Upper lobe of right lung (tissue), 1 donor: ENCODE measurements at regions not wholly inside any gene's neighbourhood (a gene's known extent, or its start where the extent isn't known, plus 50 kb on each side); places are given as distances from the start of the nearest gene placed in this dataset.
"Not testable (repeated sequence)": the region's sequence is repeated elsewhere in the genome, so short reads cannot be mapped to it uniquely, and the experiment has no call there.

Source experiments
- ATAC-seq: fragments of 200-7000 bp; cut with Tn5 transposase; one replicate; pipeline ENCODE4 v1.9.1; 2020; ENCODE audit warnings: mild to moderate bottlenecking, moderate library complexity
- DNase-seq: peaks from one replicate; pipeline ENCODE4 v3.0.0-alpha.2; 2020
- H3K27ac ChIP-seq: fragments of 200-600 bp; one replicate; pipeline ENCODE4 v1.8.0; 2022
- H3K27me3 ChIP-seq: fragments of 200-600 bp; one replicate; pipeline ENCODE4 v1.8.0; 2022; ENCODE audit warnings: mild to moderate bottlenecking
- H3K36me3 ChIP-seq: fragments of 200-600 bp; one replicate; pipeline ENCODE4 v1.8.0; 2022
- H3K4me1 ChIP-seq: fragments of 200-600 bp; one replicate; pipeline ENCODE4 v1.8.0; 2022
- H3K4me3 ChIP-seq: fragments of 200-600 bp; one replicate; pipeline ENCODE4 v1.8.0; 2022; ENCODE audit warnings: mild to moderate bottlenecking
- H3K9me3 ChIP-seq: fragments of 200-600 bp; one replicate; pipeline ENCODE4 v1.8.0; 2022
- CTCF ChIP-seq: fragments of 200-600 bp; IDR thresholded peaks from one replicate; pipeline ENCODE4 v1.8.0; 2022; ENCODE audit warnings: antibody characterized with exemption
- intact Hi-C: fragments of 100-400 bp; cut with DNase I; formaldehyde crosslinking; loops from one replicate; pipeline ENCODE4 v1.11.0; 2022
- donor health status: DM: no; HTN: yes; CAD: no; lungs with severe emphysema.

- Histone ChIP-seq H3K27ac (no peak overlapping the region), H3K4me3 (no peak overlapping the region), H3K4me1 (no peaks in the 10 kb centered on the region), H3K36me3 (no peaks in the 10 kb centered on the region), H3K27me3 (no peaks in the 10 kb centered on the region), H3K9me3 (no peaks in the 10 kb centered on the region)
- intact Hi-C loops = no loop called here
- DNase-seq (no peak), ATAC-seq (no peak)
- TF ChIP-seq CTCF = no peak
Observed at GRCh38 chr4:160044693-160045092, 941.8 kb downstream of the RAPGEF2 start.

DNA sequence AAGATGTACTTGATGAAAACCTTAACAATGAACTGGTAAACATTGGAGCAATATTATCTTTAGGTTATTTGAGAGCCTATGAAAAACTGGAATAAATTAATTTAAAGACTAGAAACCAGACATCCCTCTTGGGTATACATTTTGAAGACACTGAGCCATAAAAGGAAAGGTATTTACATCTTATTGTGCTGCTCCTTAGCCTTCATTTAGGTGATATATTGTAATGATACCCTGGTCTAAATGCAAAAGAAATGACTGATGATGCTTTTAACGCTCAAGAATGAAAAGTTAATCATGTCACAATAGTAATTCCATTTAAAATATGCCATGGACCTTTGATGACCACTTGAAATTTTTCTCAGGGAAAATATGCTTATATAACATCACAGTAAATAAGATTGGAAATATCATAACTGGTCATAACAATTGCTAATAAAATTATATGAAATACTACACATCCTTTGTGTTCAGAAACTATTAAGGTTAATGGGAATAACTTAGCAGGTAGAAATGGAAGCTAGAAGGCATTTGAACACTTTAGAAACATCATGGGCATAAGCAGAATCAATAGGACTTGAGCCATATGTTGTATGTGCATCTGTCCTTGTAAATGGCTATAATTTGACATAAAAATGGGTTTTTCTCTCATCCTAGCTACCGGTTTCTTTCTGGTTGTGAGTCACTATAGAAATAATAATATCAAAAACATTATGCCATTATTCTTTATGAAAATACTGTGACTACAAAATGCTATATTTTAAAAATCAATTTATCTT is 979.7 kb downstream of the RAPGEF2 start:
- Histone ChIP-seq H3K27ac (no peak overlapping the region), H3K4me3 (no peak overlapping the region), H3K9me3 (no peaks in the 10 kb centered on the region), H3K27me3 (no peaks in the 10 kb centered on the region), H3K36me3 (no peaks in the 10 kb centered on the region), H3K4me1 (no peaks in the 10 kb centered on the region)
- TF ChIP-seq CTCF = no peak
- ATAC-seq (no peak), DNase-seq (no peak)
- intact Hi-C loops = no loop called here

- intact Hi-C loops = no loop called here
- no peaks in the 10 kb centered on the region for H3K36me3 ChIP-seq
- no peaks in the 10 kb centered on the region for H3K4me1 ChIP-seq
- no peak for ATAC-seq
- H3K27me3 ChIP-seq = no peaks in the 10 kb centered on the region
- no peak overlapping the region for H3K4me3 ChIP-seq
- H3K9me3 ChIP-seq = peaks cover 4% of the 10 kb centered on the region
- no peak for DNase-seq
- TF ChIP-seq CTCF = no peak
- no peak overlapping the region for H3K27ac ChIP-seq
Observed at GRCh38 chr4:160091631-160092030, 988.8 kb downstream of the RAPGEF2 start.

- no peak for TF ChIP-seq CTCF
- H3K9me3 ChIP-seq = no peaks in the 10 kb centered on the region
- no peaks in the 10 kb centered on the region for H3K4me1 ChIP-seq
- no peak for DNase-seq
- H3K27ac ChIP-seq = no peak overlapping the region
- intact Hi-C loops = no loop called here
- H3K4me3 ChIP-seq = no peak overlapping the region
- no peaks in the 10 kb centered on the region for H3K36me3 ChIP-seq
- ATAC-seq = no peak
- H3K27me3 ChIP-seq = no peaks in the 10 kb centered on the region
Observed at GRCh38 chr4:160100316-160100715, 997.4 kb downstream of the RAPGEF2 start.

- intact Hi-C loops = no loop called here
- H3K9me3 ChIP-seq = no peaks in the 10 kb centered on the region
- no peak for TF ChIP-seq CTCF
- no peak overlapping the region for H3K27ac ChIP-seq
- H3K27me3 ChIP-seq = no peaks in the 10 kb centered on the region
- no peaks in the 10 kb centered on the region for H3K4me1 ChIP-seq
- no peak overlapping the region for H3K4me3 ChIP-seq
- no peak for ATAC-seq
- no peak for DNase-seq
- H3K36me3 ChIP-seq = no peaks in the 10 kb centered on the region
Observed at GRCh38 chr4:160110891-160111290, 1008.0 kb downstream of the RAPGEF2 start.

DNA sequence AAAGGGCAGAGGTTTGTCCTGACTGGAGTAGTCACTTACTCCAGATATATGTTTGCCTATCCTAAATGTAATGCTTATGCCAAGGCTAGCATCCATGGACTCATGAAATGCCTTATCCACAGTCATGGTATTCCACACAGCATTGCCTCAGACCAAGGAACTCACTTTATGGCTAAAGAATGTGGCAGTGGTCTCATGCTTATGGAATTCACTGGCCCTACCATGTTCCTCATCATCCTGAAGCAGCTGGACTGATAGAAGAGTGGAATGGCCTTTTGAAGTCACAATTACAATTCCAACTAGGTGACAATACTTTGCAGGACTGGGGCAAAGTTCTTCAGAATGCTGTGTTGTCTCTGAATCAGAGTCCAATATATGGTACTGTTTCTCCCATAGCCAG is 1014.8 kb downstream of the RAPGEF2 start:
- DNase-seq = no peak
- Histone ChIP-seq H3K27me3 (no peaks in the 10 kb centered on the region), H3K27ac (no peak overlapping the region), H3K4me1 (no peaks in the 10 kb centered on the region), H3K4me3 (no peak overlapping the region), H3K36me3 (no peaks in the 10 kb centered on the region), H3K9me3 (no peaks in the 10 kb centered on the region)
- no peak for ATAC-seq
- TF ChIP-seq CTCF = no peak
- intact Hi-C loops = no loop called here

- ATAC-seq, H3K36me3 ChIP-seq, DNase-seq, H3K27me3 ChIP-seq, intact Hi-C loops, H3K27ac ChIP-seq, H3K9me3 ChIP-seq, H3K4me3 ChIP-seq, H3K4me1 ChIP-seq: not testable (repeated sequence)
Observed at GRCh38 chr4:160125576-160126287, 1022.9 kb downstream of the RAPGEF2 start.
